Esophagus muscularis mucosa (tissue), 3 donors: ENCODE measurements at regions not wholly inside any gene's neighbourhood (a gene's known extent, or its start where the extent isn't known, plus 50 kb on each side); places are given as distances from the start of the nearest gene placed in this dataset.

Source experiments
- POLR2A ChIP-seq: fragments of 450-650 bp; IDR thresholded peaks from one replicate; pipeline ENCODE4 v1.6.1; 2017; ENCODE audit warnings: antibody characterized with exemption, moderate library complexity, mild to moderate bottlenecking, low read depth
- TF ChIP-seq, protein P1 (sequence below), 3 experiments: fragments of 200-600 bp in 2 of 3; fragments of 450-650 bp in 1 of 3; sonication (generic) in 2 of 3; IDR thresholded peaks; one replicate each; pipeline ENCODE4 v1.5.1; 2017 to 2019; ENCODE audit warnings: antibody characterized with exemption in 3 of 3, mild to moderate bottlenecking in 2 of 3, moderate library complexity in 1 of 3

- no peak for TF ChIP-seq POLR2A
- TF ChIP-seq, protein P1, sequence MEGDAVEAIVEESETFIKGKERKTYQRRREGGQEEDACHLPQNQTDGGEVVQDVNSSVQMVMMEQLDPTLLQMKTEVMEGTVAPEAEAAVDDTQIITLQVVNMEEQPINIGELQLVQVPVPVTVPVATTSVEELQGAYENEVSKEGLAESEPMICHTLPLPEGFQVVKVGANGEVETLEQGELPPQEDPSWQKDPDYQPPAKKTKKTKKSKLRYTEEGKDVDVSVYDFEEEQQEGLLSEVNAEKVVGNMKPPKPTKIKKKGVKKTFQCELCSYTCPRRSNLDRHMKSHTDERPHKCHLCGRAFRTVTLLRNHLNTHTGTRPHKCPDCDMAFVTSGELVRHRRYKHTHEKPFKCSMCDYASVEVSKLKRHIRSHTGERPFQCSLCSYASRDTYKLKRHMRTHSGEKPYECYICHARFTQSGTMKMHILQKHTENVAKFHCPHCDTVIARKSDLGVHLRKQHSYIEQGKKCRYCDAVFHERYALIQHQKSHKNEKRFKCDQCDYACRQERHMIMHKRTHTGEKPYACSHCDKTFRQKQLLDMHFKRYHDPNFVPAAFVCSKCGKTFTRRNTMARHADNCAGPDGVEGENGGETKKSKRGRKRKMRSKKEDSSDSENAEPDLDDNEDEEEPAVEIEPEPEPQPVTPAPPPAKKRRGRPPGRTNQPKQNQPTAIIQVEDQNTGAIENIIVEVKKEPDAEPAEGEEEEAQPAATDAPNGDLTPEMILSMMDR (IDR thresholded peaks at IDR 0.05): no peak
Measured at GRCh38 chr2:147639891-147640290, 204.9 kb upstream of the ACVR2A start.
